H1 (cell line): ENCODE measurements at regions not wholly inside any gene's neighbourhood (a gene's known extent, or its start where the extent isn't known, plus 50 kb on each side); places are given as distances from the start of the nearest gene placed in this dataset.

ENCODE experiments used
- SUZ12 ChIP-seq: fragments of 200-600 bp; sonication (generic); IDR thresholded peaks from 2 replicates; pipeline ENCODE4 v1.6.1; 2012; ENCODE audit warnings: mild to moderate bottlenecking, inconsistent platforms, low read length, moderate library complexity, mixed read lengths
- TAF1 ChIP-seq: IDR thresholded peaks from 2 replicates; pipeline ENCODE4 v1.6.1; 2011; ENCODE audit warnings: mild to moderate bottlenecking, low read depth, low read length
- TAF7 ChIP-seq: optimal IDR thresholded peaks from 2 replicates; pipeline ENCODE3; 2011; ENCODE audit warnings: low read depth, mild to moderate bottlenecking, inconsistent platforms, low read length, moderate library complexity, borderline replicate concordance
- TF ChIP-seq, protein P1 (sequence below): fragments of 300-600 bp; sonication (generic); IDR thresholded peaks from 2 replicates; pipeline ENCODE4 v1.7.1; 2012; ENCODE audit warnings: low read length, moderate library complexity, mild to moderate bottlenecking, inconsistent platforms; ENCODE audit not compliant: insufficient replicate concordance

DNA sequence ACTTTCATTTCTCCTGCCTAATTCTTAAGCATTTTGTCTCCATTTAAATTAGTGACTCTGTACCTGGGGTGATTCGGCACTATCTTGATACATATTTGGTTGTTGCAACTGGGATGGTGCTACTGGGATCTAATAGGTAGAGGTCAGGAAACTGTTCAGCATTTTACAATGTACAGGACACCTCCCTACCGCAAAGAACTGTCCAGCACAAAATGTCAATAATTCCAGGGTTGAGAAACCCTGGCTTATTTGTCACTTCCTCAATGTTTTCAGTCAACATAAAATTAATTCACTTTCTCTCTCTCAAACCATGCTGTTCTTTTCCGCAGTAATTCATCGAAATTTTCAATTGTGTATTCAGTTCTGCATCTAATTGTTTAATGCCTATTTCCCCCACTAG, 151.4 kb upstream of the CALCR start (continued):
- TF ChIP-seq, protein P1, sequence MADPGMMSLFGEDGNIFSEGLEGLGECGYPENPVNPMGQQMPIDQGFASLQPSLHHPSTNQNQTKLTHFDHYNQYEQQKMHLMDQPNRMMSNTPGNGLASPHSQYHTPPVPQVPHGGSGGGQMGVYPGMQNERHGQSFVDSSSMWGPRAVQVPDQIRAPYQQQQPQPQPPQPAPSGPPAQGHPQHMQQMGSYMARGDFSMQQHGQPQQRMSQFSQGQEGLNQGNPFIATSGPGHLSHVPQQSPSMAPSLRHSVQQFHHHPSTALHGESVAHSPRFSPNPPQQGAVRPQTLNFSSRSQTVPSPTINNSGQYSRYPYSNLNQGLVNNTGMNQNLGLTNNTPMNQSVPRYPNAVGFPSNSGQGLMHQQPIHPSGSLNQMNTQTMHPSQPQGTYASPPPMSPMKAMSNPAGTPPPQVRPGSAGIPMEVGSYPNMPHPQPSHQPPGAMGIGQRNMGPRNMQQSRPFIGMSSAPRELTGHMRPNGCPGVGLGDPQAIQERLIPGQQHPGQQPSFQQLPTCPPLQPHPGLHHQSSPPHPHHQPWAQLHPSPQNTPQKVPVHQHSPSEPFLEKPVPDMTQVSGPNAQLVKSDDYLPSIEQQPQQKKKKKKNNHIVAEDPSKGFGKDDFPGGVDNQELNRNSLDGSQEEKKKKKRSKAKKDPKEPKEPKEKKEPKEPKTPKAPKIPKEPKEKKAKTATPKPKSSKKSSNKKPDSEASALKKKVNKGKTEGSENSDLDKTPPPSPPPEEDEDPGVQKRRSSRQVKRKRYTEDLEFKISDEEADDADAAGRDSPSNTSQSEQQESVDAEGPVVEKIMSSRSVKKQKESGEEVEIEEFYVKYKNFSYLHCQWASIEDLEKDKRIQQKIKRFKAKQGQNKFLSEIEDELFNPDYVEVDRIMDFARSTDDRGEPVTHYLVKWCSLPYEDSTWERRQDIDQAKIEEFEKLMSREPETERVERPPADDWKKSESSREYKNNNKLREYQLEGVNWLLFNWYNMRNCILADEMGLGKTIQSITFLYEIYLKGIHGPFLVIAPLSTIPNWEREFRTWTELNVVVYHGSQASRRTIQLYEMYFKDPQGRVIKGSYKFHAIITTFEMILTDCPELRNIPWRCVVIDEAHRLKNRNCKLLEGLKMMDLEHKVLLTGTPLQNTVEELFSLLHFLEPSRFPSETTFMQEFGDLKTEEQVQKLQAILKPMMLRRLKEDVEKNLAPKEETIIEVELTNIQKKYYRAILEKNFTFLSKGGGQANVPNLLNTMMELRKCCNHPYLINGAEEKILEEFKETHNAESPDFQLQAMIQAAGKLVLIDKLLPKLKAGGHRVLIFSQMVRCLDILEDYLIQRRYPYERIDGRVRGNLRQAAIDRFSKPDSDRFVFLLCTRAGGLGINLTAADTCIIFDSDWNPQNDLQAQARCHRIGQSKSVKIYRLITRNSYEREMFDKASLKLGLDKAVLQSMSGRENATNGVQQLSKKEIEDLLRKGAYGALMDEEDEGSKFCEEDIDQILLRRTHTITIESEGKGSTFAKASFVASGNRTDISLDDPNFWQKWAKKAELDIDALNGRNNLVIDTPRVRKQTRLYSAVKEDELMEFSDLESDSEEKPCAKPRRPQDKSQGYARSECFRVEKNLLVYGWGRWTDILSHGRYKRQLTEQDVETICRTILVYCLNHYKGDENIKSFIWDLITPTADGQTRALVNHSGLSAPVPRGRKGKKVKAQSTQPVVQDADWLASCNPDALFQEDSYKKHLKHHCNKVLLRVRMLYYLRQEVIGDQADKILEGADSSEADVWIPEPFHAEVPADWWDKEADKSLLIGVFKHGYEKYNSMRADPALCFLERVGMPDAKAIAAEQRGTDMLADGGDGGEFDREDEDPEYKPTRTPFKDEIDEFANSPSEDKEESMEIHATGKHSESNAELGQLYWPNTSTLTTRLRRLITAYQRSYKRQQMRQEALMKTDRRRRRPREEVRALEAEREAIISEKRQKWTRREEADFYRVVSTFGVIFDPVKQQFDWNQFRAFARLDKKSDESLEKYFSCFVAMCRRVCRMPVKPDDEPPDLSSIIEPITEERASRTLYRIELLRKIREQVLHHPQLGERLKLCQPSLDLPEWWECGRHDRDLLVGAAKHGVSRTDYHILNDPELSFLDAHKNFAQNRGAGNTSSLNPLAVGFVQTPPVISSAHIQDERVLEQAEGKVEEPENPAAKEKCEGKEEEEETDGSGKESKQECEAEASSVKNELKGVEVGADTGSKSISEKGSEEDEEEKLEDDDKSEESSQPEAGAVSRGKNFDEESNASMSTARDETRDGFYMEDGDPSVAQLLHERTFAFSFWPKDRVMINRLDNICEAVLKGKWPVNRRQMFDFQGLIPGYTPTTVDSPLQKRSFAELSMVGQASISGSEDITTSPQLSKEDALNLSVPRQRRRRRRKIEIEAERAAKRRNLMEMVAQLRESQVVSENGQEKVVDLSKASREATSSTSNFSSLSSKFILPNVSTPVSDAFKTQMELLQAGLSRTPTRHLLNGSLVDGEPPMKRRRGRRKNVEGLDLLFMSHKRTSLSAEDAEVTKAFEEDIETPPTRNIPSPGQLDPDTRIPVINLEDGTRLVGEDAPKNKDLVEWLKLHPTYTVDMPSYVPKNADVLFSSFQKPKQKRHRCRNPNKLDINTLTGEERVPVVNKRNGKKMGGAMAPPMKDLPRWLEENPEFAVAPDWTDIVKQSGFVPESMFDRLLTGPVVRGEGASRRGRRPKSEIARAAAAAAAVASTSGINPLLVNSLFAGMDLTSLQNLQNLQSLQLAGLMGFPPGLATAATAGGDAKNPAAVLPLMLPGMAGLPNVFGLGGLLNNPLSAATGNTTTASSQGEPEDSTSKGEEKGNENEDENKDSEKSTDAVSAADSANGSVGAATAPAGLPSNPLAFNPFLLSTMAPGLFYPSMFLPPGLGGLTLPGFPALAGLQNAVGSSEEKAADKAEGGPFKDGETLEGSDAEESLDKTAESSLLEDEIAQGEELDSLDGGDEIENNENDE, result no peak
- TF ChIP-seq TAF7 (no peak), TAF1 (no peak), SUZ12 (no peak)
